Fibroblast of lung (primary cell): ENCODE measurements at regions not wholly inside any gene's neighbourhood (a gene's known extent, or its start where the extent isn't known, plus 50 kb on each side); places are given as distances from the start of the nearest gene placed in this dataset.

Experiments used
- DNase-seq, 2 donors: peaks; one replicate each; pipeline versions ENCODE4 v3.0.0 to v3.0.0-alpha.2; 2010; ENCODE audit warnings: low read depth in 2 of 2
- H2AFZ ChIP-seq: 2 replicates; pipeline ENCODE4 v1.5.1; 2012; ENCODE audit warnings: low read length, control low read depth, inconsistent platforms
- H3K27ac ChIP-seq: 2 replicates; pipeline ENCODE4 v1.5.1; 2011; ENCODE audit warnings: low read length, control low read depth; ENCODE audit not compliant: insufficient read depth
- H3K27me3 ChIP-seq: 2 replicates; pipeline ENCODE4 v1.5.1; 2011; ENCODE audit warnings: mild to moderate bottlenecking, low read length; ENCODE audit not compliant: control insufficient read depth, insufficient read depth
- H3K36me3 ChIP-seq: 2 replicates; pipeline ENCODE4 v1.5.1; 2011; ENCODE audit warnings: low read length; ENCODE audit not compliant: control insufficient read depth, insufficient read depth
- H3K4me1 ChIP-seq: 2 replicates; pipeline ENCODE4 v1.5.1; 2011; ENCODE audit warnings: low read length; ENCODE audit not compliant: control insufficient read depth, insufficient read depth; ENCODE audit errors: extremely low read depth
- H3K4me2 ChIP-seq: 2 replicates; pipeline ENCODE4 v1.5.1; 2011; ENCODE audit warnings: low read length, control low read depth; ENCODE audit not compliant: insufficient read depth; ENCODE audit errors: extremely low read depth
- H3K4me3 ChIP-seq, 4 experiments: fragments of 200-600 bp in 1 of 4; sonication (generic) in 1 of 4; replicated peaks in 1 of 4; 2 replicates each; pipeline ENCODE4 v1.5.1; 2011 to 2016; ENCODE audit warnings: low read length in 4 of 4, low read depth in 3 of 4, mild to moderate bottlenecking in 3 of 4, control low read depth in 2 of 4, inconsistent platforms in 1 of 4, mixed read lengths in 1 of 4; ENCODE audit not compliant: insufficient read depth in 1 of 4; ENCODE audit errors: control extremely low read depth in 1 of 4
- H3K79me2 ChIP-seq: 2 replicates; pipeline ENCODE4 v1.5.1; 2012; ENCODE audit warnings: mild to moderate bottlenecking, low read length, inconsistent platforms; ENCODE audit not compliant: control insufficient read depth, insufficient read depth
- H3K9ac ChIP-seq: 2 replicates; pipeline ENCODE4 v1.5.1; 2011; ENCODE audit warnings: mild to moderate bottlenecking, low read length, control low read depth; ENCODE audit not compliant: insufficient read depth
- H3K9me3 ChIP-seq: 2 replicates; pipeline ENCODE4 v1.5.1; 2012; ENCODE audit warnings: low read depth, low read length; ENCODE audit not compliant: control insufficient read depth, insufficient read depth
- H4K20me1 ChIP-seq: 2 replicates; pipeline ENCODE4 v1.5.1; 2011; ENCODE audit warnings: low read length; ENCODE audit not compliant: control insufficient read depth, insufficient read depth; ENCODE audit errors: extremely low read depth
- CTCF ChIP-seq, 2 donors: IDR thresholded peaks in 1 of 2; conservative IDR thresholded peaks in 1 of 2; 1 replicate in 1 of 2; 2 replicates in 1 of 2; pipeline ENCODE4 v1.5.1; 2011 to 2012; ENCODE audit warnings: low read length in 2 of 2, control low read depth in 1 of 2, inconsistent platforms in 1 of 2, low read depth in 1 of 2, mild to moderate bottlenecking in 1 of 2
- EZH2 ChIP-seq: IDR thresholded peaks from 2 replicates; pipeline ENCODE4 v1.5.1; 2012; ENCODE audit warnings: low read length, control low read depth, mild to moderate bottlenecking; ENCODE audit errors: missing control alignments

- Histone ChIP-seq H3K27ac (no peak overlapping the region), H3K79me2 (no peaks in the 10 kb centered on the region), H2AFZ (no peak overlapping the region), H3K9me3 (no peaks in the 10 kb centered on the region), H3K9ac (no peak overlapping the region), H3K4me3 (no peak overlapping the region), H3K27me3 (no peaks in the 10 kb centered on the region), H4K20me1 (no peaks in the 10 kb centered on the region), H3K36me3 (no peaks in the 10 kb centered on the region), H3K4me1 (no peaks in the 10 kb centered on the region), H3K4me2 (no peak overlapping the region)
- TF ChIP-seq EZH2 (no peak), CTCF (conservative IDR thresholded peaks at IDR 0.05 in 1 of 2, IDR thresholded peaks at IDR 0.05 in 1 of 2; ENCODE audit: low read depth in 1 of 2, low read length in 2 of 2) (no peak)
- DNase-seq: no peak
Observed at GRCh38 chr10:125428054-125428453, 254.9 kb downstream of the TEX36 start.

- no peak for DNase-seq
- no peaks in the 10 kb centered on the region for H3K79me2 ChIP-seq
- TF ChIP-seq EZH2 (no peak), CTCF (conservative IDR thresholded peaks at IDR 0.05 in 1 of 2, IDR thresholded peaks at IDR 0.05 in 1 of 2; ENCODE audit: low read depth in 1 of 2, low read length in 2 of 2) (no peak)
Observed at GRCh38 chr10:125424191-125424847, 258.6 kb downstream of the TEX36 start.

GRCh38 chr10:125423569-125423968 is 259.4 kb downstream of the TEX36 start:
- TF ChIP-seq CTCF (conservative IDR thresholded peaks at IDR 0.05 in 1 of 2, IDR thresholded peaks at IDR 0.05 in 1 of 2; ENCODE audit: low read depth in 1 of 2, low read length in 2 of 2): no peak
- TF ChIP-seq EZH2: no peak
- Histone ChIP-seq H3K27ac (no peak overlapping the region), H3K4me1 (no peaks in the 10 kb centered on the region), H3K36me3 (no peaks in the 10 kb centered on the region), H3K9me3 (no peaks in the 10 kb centered on the region), H4K20me1 (no peaks in the 10 kb centered on the region), H2AFZ (no peak overlapping the region), H3K27me3 (no peaks in the 10 kb centered on the region), H3K9ac (no peak overlapping the region), H3K4me2 (no peak overlapping the region), H3K79me2 (no peaks in the 10 kb centered on the region), H3K4me3 (no peak overlapping the region)
- no peak for DNase-seq

More at GRCh38 chr10:125424191-125424847, 258.6 kb downstream of the TEX36 start:
- no peaks in the 10 kb centered on the region for H3K9me3 ChIP-seq
- H3K36me3 ChIP-seq: no peaks in the 10 kb centered on the region
- H3K27ac ChIP-seq: no peak overlapping the region
- no peaks in the 10 kb centered on the region for H3K27me3 ChIP-seq
- no peak overlapping the region for H3K9ac ChIP-seq
- H2AFZ ChIP-seq: no peak overlapping the region
- H4K20me1 ChIP-seq: no peaks in the 10 kb centered on the region
- no peak overlapping the region for H3K4me2 ChIP-seq
- H3K4me3 ChIP-seq: no peak overlapping the region
- H3K4me1 ChIP-seq: no peaks in the 10 kb centered on the region
